ENCODE measurements at regions not wholly inside any gene's neighbourhood (a gene's known extent, or its start where the extent isn't known, plus 50 kb on each side); places are given as distances from the start of the nearest gene placed in this dataset.

- H3K27me3 ChIP-seq, result no peaks in the 10 kb centered on the region
- TF ChIP-seq, protein P1, sequence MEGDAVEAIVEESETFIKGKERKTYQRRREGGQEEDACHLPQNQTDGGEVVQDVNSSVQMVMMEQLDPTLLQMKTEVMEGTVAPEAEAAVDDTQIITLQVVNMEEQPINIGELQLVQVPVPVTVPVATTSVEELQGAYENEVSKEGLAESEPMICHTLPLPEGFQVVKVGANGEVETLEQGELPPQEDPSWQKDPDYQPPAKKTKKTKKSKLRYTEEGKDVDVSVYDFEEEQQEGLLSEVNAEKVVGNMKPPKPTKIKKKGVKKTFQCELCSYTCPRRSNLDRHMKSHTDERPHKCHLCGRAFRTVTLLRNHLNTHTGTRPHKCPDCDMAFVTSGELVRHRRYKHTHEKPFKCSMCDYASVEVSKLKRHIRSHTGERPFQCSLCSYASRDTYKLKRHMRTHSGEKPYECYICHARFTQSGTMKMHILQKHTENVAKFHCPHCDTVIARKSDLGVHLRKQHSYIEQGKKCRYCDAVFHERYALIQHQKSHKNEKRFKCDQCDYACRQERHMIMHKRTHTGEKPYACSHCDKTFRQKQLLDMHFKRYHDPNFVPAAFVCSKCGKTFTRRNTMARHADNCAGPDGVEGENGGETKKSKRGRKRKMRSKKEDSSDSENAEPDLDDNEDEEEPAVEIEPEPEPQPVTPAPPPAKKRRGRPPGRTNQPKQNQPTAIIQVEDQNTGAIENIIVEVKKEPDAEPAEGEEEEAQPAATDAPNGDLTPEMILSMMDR (IDR thresholded peaks at IDR 0.05; ENCODE audit: low read depth, low read length), result no peak
- no peak overlapping the region for H3K4me3 ChIP-seq (ENCODE audit: low read depth, low read length)
- no peaks in the 10 kb centered on the region for H3K4me1 ChIP-seq
- DNase-seq, result no peak
- H3K9me3 ChIP-seq, result no peaks in the 10 kb centered on the region
- H3K36me3 ChIP-seq, result no peaks in the 10 kb centered on the region
Observed at GRCh38 chr13:65268009-65268408, 1962.1 kb downstream of the PCDH9 start.

- no peak for DNase-seq
- Histone ChIP-seq H3K4me3 (ENCODE audit: low read depth, low read length) (no peak overlapping the region), H3K27me3 (no peaks in the 10 kb centered on the region), H3K36me3 (no peaks in the 10 kb centered on the region), H3K4me1 (no peaks in the 10 kb centered on the region), H3K9me3 (no peaks in the 10 kb centered on the region)
- TF ChIP-seq, protein P1 (IDR thresholded peaks at IDR 0.05; ENCODE audit: low read depth, low read length), result no peak
Observed at GRCh38 chr13:65265988-65266387, 1964.1 kb downstream of the PCDH9 start.

- Histone ChIP-seq H3K4me3 (ENCODE audit: low read depth, low read length) (no peak overlapping the region), H3K9me3 (no peaks in the 10 kb centered on the region), H3K36me3 (no peaks in the 10 kb centered on the region), H3K27me3 (no peaks in the 10 kb centered on the region), H3K4me1 (no peaks in the 10 kb centered on the region)
- TF ChIP-seq, protein P1 (IDR thresholded peaks at IDR 0.05; ENCODE audit: low read depth, low read length), result no peak
- DNase-seq, result no peak
Observed at GRCh38 chr13:65264066-65264465, 1966.1 kb downstream of the PCDH9 start.

DNA sequence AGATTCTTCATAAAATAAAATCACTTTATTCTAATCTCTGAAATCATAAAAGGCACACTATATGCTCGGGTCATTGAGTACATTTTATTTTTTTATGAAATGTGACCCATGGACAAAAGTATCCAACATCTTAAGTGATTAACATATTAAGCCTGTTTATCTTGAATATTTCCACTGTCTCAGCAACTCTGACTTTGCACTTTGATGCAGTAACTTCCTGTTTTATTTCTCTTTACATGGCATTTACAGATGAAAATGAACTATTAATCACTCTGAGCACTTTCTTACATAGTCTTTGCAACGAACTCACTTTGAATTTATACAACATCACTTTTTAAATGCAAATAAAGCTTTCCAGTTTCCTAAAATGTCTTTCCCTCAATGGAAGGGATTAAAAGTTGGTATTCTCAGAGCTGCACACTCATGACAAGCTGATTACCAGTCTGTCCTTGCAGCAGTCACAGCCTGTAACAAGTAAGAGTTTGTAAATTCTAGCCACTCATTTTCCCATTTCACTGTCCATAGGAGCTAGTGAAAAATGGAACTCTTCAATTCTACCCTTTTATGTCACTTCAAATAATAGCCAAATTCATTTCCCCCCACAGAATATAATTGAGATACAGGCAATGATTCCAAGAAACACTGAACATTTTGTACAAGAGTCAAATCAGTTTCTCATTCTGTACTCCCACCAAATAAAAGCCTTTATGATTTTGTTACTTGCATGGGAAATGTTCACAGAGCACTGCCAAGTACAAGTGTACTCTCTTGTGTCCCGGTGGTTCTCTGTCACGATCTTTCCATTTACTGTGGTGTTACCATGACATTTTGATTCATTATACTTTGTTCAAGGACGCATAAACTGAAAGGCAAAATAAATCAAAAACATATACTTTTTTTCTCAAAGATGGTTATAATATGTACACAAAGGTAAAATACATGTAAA lies 1968.9 kb downstream of the PCDH9 start:
- Histone ChIP-seq H3K4me3 (ENCODE audit: low read depth, low read length) (no peak overlapping the region), H3K4me1 (no peaks in the 10 kb centered on the region), H3K27me3 (no peaks in the 10 kb centered on the region), H3K9me3 (no peaks in the 10 kb centered on the region), H3K36me3 (no peaks in the 10 kb centered on the region)
- no peak for DNase-seq
- TF ChIP-seq, protein P1 (IDR thresholded peaks at IDR 0.05; ENCODE audit: low read depth, low read length), result no peak

DNA sequence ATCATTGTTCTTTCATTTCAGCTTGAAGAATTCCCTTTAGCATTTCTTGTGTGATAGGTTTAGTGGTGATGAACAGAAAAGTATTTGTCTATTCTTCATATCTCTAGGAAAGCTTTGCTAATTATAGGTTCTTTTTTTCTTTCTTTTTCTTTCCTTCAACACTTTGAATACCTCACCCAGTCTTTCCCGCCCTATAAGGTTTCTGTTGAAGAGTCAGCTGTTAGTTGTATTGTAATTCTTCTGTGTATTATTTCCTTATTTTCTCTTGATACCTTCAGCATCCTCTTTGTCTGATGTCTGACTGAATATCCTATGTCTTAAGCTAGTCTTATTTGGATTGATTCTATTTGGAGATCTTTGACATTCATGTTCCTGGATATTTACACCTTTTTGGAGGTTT lies 1989.4 kb downstream of the PCDH9 start:
- Histone ChIP-seq H3K4me1 (no peaks in the 10 kb centered on the region), H3K36me3 (no peaks in the 10 kb centered on the region), H3K27me3 (no peaks in the 10 kb centered on the region), H3K9me3 (no peaks in the 10 kb centered on the region), H3K4me3 (ENCODE audit: low read depth, low read length) (no peak overlapping the region)
- TF ChIP-seq, protein P1 (IDR thresholded peaks at IDR 0.05; ENCODE audit: low read depth, low read length), result no peak
- DNase-seq, result no peak

GRCh38 chr13:65236841-65237418 lies 1993.2 kb downstream of the PCDH9 start:
- H3K9me3 ChIP-seq, result no peaks in the 10 kb centered on the region
- no peaks in the 10 kb centered on the region for H3K27me3 ChIP-seq
- no peak overlapping the region for H3K4me3 ChIP-seq (ENCODE audit: low read depth, low read length)
- TF ChIP-seq, protein P1 (IDR thresholded peaks at IDR 0.05; ENCODE audit: low read depth, low read length), result no peak
- H3K4me1 ChIP-seq, result no peaks in the 10 kb centered on the region
- H3K36me3 ChIP-seq, result no peaks in the 10 kb centered on the region
- DNase-seq, result no peak

All from BE2C (cell line).